ENCODE measurements at regions not wholly inside any gene's neighbourhood (a gene's known extent, or its start where the extent isn't known, plus 50 kb on each side); places are given as distances from the start of the nearest gene placed in this dataset.

DNA sequence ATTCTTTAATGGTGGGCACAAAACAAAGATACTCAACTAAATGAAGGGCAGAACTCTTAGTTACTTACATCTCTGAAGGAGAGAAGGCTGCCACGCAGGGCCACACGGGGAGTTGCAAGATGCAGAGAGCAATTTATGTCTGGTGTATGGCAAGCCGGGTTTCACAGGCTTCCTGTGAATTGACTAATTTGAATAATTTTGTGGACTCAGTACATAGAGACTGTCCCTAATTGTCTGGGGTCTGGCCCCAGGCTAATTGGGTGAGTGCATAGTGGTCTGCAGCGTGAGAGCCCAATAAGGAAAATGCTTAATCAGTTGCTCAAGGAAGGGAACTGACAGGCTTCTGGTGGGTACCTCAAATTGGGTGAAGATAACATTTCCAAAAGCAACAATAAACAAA is 205.7 kb downstream of the OTOR start:
- TF ChIP-seq, protein P1, sequence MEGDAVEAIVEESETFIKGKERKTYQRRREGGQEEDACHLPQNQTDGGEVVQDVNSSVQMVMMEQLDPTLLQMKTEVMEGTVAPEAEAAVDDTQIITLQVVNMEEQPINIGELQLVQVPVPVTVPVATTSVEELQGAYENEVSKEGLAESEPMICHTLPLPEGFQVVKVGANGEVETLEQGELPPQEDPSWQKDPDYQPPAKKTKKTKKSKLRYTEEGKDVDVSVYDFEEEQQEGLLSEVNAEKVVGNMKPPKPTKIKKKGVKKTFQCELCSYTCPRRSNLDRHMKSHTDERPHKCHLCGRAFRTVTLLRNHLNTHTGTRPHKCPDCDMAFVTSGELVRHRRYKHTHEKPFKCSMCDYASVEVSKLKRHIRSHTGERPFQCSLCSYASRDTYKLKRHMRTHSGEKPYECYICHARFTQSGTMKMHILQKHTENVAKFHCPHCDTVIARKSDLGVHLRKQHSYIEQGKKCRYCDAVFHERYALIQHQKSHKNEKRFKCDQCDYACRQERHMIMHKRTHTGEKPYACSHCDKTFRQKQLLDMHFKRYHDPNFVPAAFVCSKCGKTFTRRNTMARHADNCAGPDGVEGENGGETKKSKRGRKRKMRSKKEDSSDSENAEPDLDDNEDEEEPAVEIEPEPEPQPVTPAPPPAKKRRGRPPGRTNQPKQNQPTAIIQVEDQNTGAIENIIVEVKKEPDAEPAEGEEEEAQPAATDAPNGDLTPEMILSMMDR (IDR thresholded peaks at IDR 0.05): no peak
- no peak for TF ChIP-seq POLR2A (IDR thresholded peaks at IDR 0.05)
